Breast epithelium (tissue), 3 donors: ENCODE measurements at regions not wholly inside any gene's neighbourhood (a gene's known extent, or its start where the extent isn't known, plus 50 kb on each side); places are given as distances from the start of the nearest gene placed in this dataset.

Source experiments
- POLR2A ChIP-seq: fragments of 450-650 bp; IDR thresholded peaks from one replicate; pipeline ENCODE4 v1.6.1; 2016; ENCODE audit warnings: antibody characterized with exemption, mild to moderate bottlenecking, moderate library complexity
- POLR2AphosphoS5 ChIP-seq, 3 donors: sonication (generic); formaldehyde crosslinking; IDR thresholded peaks; one replicate each; pipeline ENCODE4 v1.6.1; 2017; ENCODE audit warnings: antibody characterized with exemption in 3 of 3
- TF ChIP-seq, protein P1 (sequence below), 3 donors: fragments of 450-650 bp; IDR thresholded peaks; one replicate each; pipeline ENCODE4 v1.5.1; 2016 to 2017; ENCODE audit warnings: antibody characterized with exemption in 3 of 3, mild to moderate bottlenecking in 3 of 3, moderate library complexity in 3 of 3

DNA sequence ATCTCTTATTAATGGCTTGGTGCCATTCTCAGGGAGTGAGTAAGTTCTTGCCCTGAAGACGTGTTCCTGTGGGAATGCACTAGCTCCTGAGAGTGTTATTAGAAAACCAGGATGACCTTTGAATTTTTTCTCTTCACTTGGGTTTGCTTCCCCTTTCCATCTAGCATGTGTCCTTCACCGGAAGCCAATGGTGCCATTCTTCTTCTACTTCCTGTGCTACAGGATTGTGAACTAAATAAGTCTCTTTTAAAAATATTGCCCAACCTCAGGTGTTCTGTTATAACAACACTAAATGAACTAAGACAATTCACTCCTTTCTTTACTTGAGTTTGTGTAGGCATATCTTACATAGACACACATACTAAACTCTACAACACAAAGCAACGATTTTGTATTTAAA lies 447.0 kb downstream of the SOX11 start:
- TF ChIP-seq, protein P1, sequence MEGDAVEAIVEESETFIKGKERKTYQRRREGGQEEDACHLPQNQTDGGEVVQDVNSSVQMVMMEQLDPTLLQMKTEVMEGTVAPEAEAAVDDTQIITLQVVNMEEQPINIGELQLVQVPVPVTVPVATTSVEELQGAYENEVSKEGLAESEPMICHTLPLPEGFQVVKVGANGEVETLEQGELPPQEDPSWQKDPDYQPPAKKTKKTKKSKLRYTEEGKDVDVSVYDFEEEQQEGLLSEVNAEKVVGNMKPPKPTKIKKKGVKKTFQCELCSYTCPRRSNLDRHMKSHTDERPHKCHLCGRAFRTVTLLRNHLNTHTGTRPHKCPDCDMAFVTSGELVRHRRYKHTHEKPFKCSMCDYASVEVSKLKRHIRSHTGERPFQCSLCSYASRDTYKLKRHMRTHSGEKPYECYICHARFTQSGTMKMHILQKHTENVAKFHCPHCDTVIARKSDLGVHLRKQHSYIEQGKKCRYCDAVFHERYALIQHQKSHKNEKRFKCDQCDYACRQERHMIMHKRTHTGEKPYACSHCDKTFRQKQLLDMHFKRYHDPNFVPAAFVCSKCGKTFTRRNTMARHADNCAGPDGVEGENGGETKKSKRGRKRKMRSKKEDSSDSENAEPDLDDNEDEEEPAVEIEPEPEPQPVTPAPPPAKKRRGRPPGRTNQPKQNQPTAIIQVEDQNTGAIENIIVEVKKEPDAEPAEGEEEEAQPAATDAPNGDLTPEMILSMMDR (IDR thresholded peaks at IDR 0.05) = no peak
- TF ChIP-seq POLR2AphosphoS5 (IDR thresholded peaks at IDR 0.05) (no peak), POLR2A (no peak)
